ENCODE measurements at regions not wholly inside any gene's neighbourhood (a gene's known extent, or its start where the extent isn't known, plus 50 kb on each side); places are given as distances from the start of the nearest gene placed in this dataset.

- no peak overlapping the region for H3K27ac ChIP-seq
- TF ChIP-seq CTCF (conservative IDR thresholded peaks at IDR 0.05) (no peak), ZFX (IDR thresholded peaks at IDR 0.05) (no peak)
Measured at GRCh38 chr14:100670017-100670752, 56.5 kb upstream of the DLK1 start.

GRCh38 chr14:100670753-100671049 lies 56.0 kb upstream of the DLK1 start:
- no peak overlapping the region for H3K27ac ChIP-seq
- TF ChIP-seq ZFX (IDR thresholded peaks at IDR 0.05) (no peak), CTCF (conservative IDR thresholded peaks at IDR 0.05) (no peak)

GRCh38 chr14:100671386-100671901 lies 55.2 kb upstream of the DLK1 start:
- no peak overlapping the region for H3K27ac ChIP-seq
- TF ChIP-seq CTCF (conservative IDR thresholded peaks at IDR 0.05) = no peak
- no peak for TF ChIP-seq ZFX (IDR thresholded peaks at IDR 0.05)

- no peak overlapping the region for H3K27ac ChIP-seq
- no peak for TF ChIP-seq ZFX (IDR thresholded peaks at IDR 0.05)
- TF ChIP-seq CTCF (conservative IDR thresholded peaks at IDR 0.05) = no peak
Measured at GRCh38 chr14:100671906-100672305, 54.8 kb upstream of the DLK1 start.

GRCh38 chr14:100673085-100673806 lies 53.4 kb upstream of the DLK1 start:
- TF ChIP-seq CTCF (conservative IDR thresholded peaks at IDR 0.05) (no peak), ZFX (IDR thresholded peaks at IDR 0.05) (no peak)
- H3K27ac ChIP-seq = peak overlapping the region; percentile 31

- peak overlapping the region; percentile 31; the same call in 1 of the 2 replicates for H3K27ac ChIP-seq
- no peak for TF ChIP-seq CTCF (conservative IDR thresholded peaks at IDR 0.05)
- no peak for TF ChIP-seq ZFX (IDR thresholded peaks at IDR 0.05)
Measured at GRCh38 chr14:100673807-100674154, 52.9 kb upstream of the DLK1 start.

GRCh38 chr14:100674428-100674827 lies 52.3 kb upstream of the DLK1 start:
- no peak for TF ChIP-seq CTCF (conservative IDR thresholded peaks at IDR 0.05)
- TF ChIP-seq ZFX (IDR thresholded peaks at IDR 0.05) = no peak

More at GRCh38 chr14:100674428-100674827, 52.3 kb upstream of the DLK1 start:
- H3K27ac ChIP-seq = no peak overlapping the region
